K562 (cell line): ENCODE measurements at regions not wholly inside any gene's neighbourhood (a gene's known extent, or its start where the extent isn't known, plus 50 kb on each side); places are given as distances from the start of the nearest gene placed in this dataset.

Experiments used
- FOSL1 ChIP-seq: fragments of 200-800 bp; sonication (Bioruptor generic); conservative IDR thresholded peaks from 2 replicates; pipeline ENCODE4 v1.6.1; 2016; ENCODE audit warnings: missing genetic modification characterization, missing compliant biosample characterization
- POLR2A ChIP-seq: fragments of 450-650 bp; conservative IDR thresholded peaks from 2 replicates; pipeline ENCODE4 v1.6.1; 2016
- TRIM24 ChIP-seq, 2 experiments: fragments of 450-650 bp; IDR thresholded peaks; 2 replicates each; pipeline ENCODE4 v1.6.1; 2016

DNA sequence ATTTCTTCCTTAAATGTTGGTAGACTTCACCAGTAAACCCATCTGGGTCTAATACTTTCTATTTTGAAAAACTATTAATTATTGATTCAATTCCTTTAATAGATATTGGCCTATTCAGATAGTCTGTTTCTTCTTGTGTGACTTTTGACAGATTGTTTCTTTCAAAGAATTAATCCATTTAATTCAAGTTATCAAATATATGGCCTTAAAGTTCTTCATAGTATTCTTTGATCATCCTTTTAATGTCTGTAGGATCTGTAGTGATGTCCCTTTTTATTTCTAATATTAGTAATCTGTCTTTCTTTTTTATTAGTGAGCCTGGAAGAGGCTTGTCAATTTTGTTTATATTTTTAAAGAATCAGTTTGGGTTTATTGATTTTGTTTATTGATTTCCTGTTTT is 190.0 kb downstream of the SLC38A4 start:
- TF ChIP-seq FOSL1 (tag) (no peak), POLR2A (no peak), TRIM24 (IDR thresholded peaks at IDR 0.05) (no peak)
